ENCODE measurements at regions not wholly inside any gene's neighbourhood (a gene's known extent, or its start where the extent isn't known, plus 50 kb on each side); places are given as distances from the start of the nearest gene placed in this dataset.

GRCh38 chr18:45547910-45548309 is 67.4 kb upstream of the SLC14A2 start:
- no peak for ATAC-seq (ENCODE audit: low read depth)
- DNase-seq (ENCODE audit: low spot score), result no peak
- Histone ChIP-seq H3K4me3 (ENCODE audit: severe bottlenecking) (no peak overlapping the region), H3K4me1 (ENCODE audit: insufficient read depth, poor library complexity, severe bottlenecking) (no peaks in the 10 kb centered on the region), H3K36me3 (ENCODE audit: low read depth) (no peaks in the 10 kb centered on the region), H3K27me3 (ENCODE audit: insufficient read depth, poor library complexity, severe bottlenecking) (no peaks in the 10 kb centered on the region), H3K9me3 (ENCODE audit: severe bottlenecking) (no peaks in the 10 kb centered on the region), H3K27ac (ENCODE audit: poor library complexity, severe bottlenecking) (no peak overlapping the region)
- no peak for TF ChIP-seq CTCF (IDR thresholded peaks at IDR 0.05; ENCODE audit: poor library complexity, severe bottlenecking)

GRCh38 chr18:45548614-45549013 is 66.7 kb upstream of the SLC14A2 start:
- no peak for DNase-seq (ENCODE audit: low spot score)
- Histone ChIP-seq H3K4me3 (ENCODE audit: severe bottlenecking) (no peak overlapping the region), H3K27me3 (ENCODE audit: insufficient read depth, poor library complexity, severe bottlenecking) (no peaks in the 10 kb centered on the region), H3K4me1 (ENCODE audit: insufficient read depth, poor library complexity, severe bottlenecking) (no peaks in the 10 kb centered on the region), H3K36me3 (ENCODE audit: low read depth) (no peaks in the 10 kb centered on the region), H3K9me3 (ENCODE audit: severe bottlenecking) (no peaks in the 10 kb centered on the region), H3K27ac (ENCODE audit: poor library complexity, severe bottlenecking) (no peak overlapping the region)
- no peak for ATAC-seq (ENCODE audit: low read depth)
- no peak for TF ChIP-seq CTCF (IDR thresholded peaks at IDR 0.05; ENCODE audit: poor library complexity, severe bottlenecking)

- no peaks in the 10 kb centered on the region for H3K9me3 ChIP-seq (ENCODE audit: severe bottlenecking)
- no peak for TF ChIP-seq CTCF (IDR thresholded peaks at IDR 0.05; ENCODE audit: poor library complexity, severe bottlenecking)
- no peaks in the 10 kb centered on the region for H3K4me1 ChIP-seq (ENCODE audit: insufficient read depth, poor library complexity, severe bottlenecking)
- no peaks in the 10 kb centered on the region for H3K36me3 ChIP-seq (ENCODE audit: low read depth)
- no peak for ATAC-seq (ENCODE audit: low read depth)
- no peak for DNase-seq (ENCODE audit: low spot score)
- H3K4me3 ChIP-seq (ENCODE audit: severe bottlenecking), result no peak overlapping the region
- no peak overlapping the region for H3K27ac ChIP-seq (ENCODE audit: poor library complexity, severe bottlenecking)
- no peaks in the 10 kb centered on the region for H3K27me3 ChIP-seq (ENCODE audit: insufficient read depth, poor library complexity, severe bottlenecking)
Measured at GRCh38 chr18:45549290-45549689, 66.0 kb upstream of the SLC14A2 start.

GRCh38 chr18:45551142-45551815 is 64.0 kb upstream of the SLC14A2 start:
- no peak overlapping the region for H3K27ac ChIP-seq (ENCODE audit: poor library complexity, severe bottlenecking)
- no peak for DNase-seq (ENCODE audit: low spot score)
- TF ChIP-seq CTCF (IDR thresholded peaks at IDR 0.05; ENCODE audit: poor library complexity, severe bottlenecking), result no peak
- no peaks in the 10 kb centered on the region for H3K36me3 ChIP-seq (ENCODE audit: low read depth)
- H3K4me1 ChIP-seq (ENCODE audit: insufficient read depth, poor library complexity, severe bottlenecking), result no peaks in the 10 kb centered on the region
- ATAC-seq (ENCODE audit: low read depth), result no peak
- H3K27me3 ChIP-seq (ENCODE audit: insufficient read depth, poor library complexity, severe bottlenecking), result no peaks in the 10 kb centered on the region
- H3K4me3 ChIP-seq (ENCODE audit: severe bottlenecking), result no peak overlapping the region
- no peaks in the 10 kb centered on the region for H3K9me3 ChIP-seq (ENCODE audit: severe bottlenecking)

GRCh38 chr18:45553723-45554388 is 61.4 kb upstream of the SLC14A2 start:
- Histone ChIP-seq H3K27me3 (ENCODE audit: insufficient read depth, poor library complexity, severe bottlenecking) (no peaks in the 10 kb centered on the region), H3K4me1 (ENCODE audit: insufficient read depth, poor library complexity, severe bottlenecking) (peaks cover 9% of the 10 kb centered on the region), H3K36me3 (ENCODE audit: low read depth) (no peaks in the 10 kb centered on the region), H3K4me3 (ENCODE audit: severe bottlenecking) (no peak overlapping the region), H3K27ac (ENCODE audit: poor library complexity, severe bottlenecking) (no peak overlapping the region), H3K9me3 (ENCODE audit: severe bottlenecking) (no peaks in the 10 kb centered on the region)
- ATAC-seq (ENCODE audit: low read depth), result no peak
- no peak for DNase-seq (ENCODE audit: low spot score)
- no peak for TF ChIP-seq CTCF (IDR thresholded peaks at IDR 0.05; ENCODE audit: poor library complexity, severe bottlenecking)
